Adrenal gland (tissue), 9 donors: ENCODE measurements at regions not wholly inside any gene's neighbourhood (a gene's known extent, or its start where the extent isn't known, plus 50 kb on each side); places are given as distances from the start of the nearest gene placed in this dataset.

Source experiments
- DNase-seq, 7 donors: peaks; one replicate each; pipeline ENCODE4 v3.0.0-alpha.2; 2019 to 2020
- H3K27ac ChIP-seq, 5 donors: fragments of 200-600 bp; sonication (generic) in 4 of 5; 1 replicate in 3 of 5; 2 replicates in 2 of 5; pipeline versions ENCODE4 v1.5.1 to v1.8.0; 2016 to 2020; ENCODE audit warnings: mild to moderate bottlenecking in 1 of 5
- H3K27me3 ChIP-seq: fragments of 200-600 bp; 2 replicates; pipeline ENCODE4 v1.8.0; 2021
- H3K36me3 ChIP-seq, 2 donors: fragments of 200-600 bp; replicated peaks in 1 of 2; 1 replicate in 1 of 2; 2 replicates in 1 of 2; pipeline versions ENCODE4 v1.5.1 to v1.8.0; 2018 to 2022
- H3K4me1 ChIP-seq, 2 donors: fragments of 200-600 bp; replicated peaks in 1 of 2; 1 replicate in 1 of 2; 2 replicates in 1 of 2; pipeline versions ENCODE4 v1.5.1 to v1.8.0; 2018 to 2021
- H3K4me3 ChIP-seq, 4 donors: fragments of 200-600 bp; sonication (generic) in 3 of 4; one replicate each; pipeline ENCODE4 v1.5.1; 2016 to 2018
- H3K9me3 ChIP-seq, 3 donors: fragments of 200-600 bp; sonication (generic) in 1 of 3; replicated peaks in 1 of 3; 1 replicate in 2 of 3; 2 replicates in 1 of 3; pipeline versions ENCODE4 v1.5.1 to v1.8.0; 2016 to 2021
- CTCF ChIP-seq, 6 experiments: fragments of 450-650 bp in 4 of 6; fragments of 200-600 bp in 2 of 6; sonication (generic) in 1 of 6; IDR thresholded peaks; 1 replicate in 5 of 6; 2 replicates in 1 of 6; pipeline versions ENCODE4 v1.5.1 to v1.8.0; 2016 to 2021; ENCODE audit warnings: antibody characterized with exemption in 6 of 6, mild to moderate bottlenecking in 2 of 6, moderate library complexity in 1 of 6
- POLR2A ChIP-seq, 2 donors: fragments of 450-650 bp; IDR thresholded peaks; one replicate each; pipeline ENCODE4 v1.6.1; 2017; ENCODE audit warnings: antibody characterized with exemption in 2 of 2, mild to moderate bottlenecking in 2 of 2, moderate library complexity in 1 of 2
- WGBS, 4 donors: extraction: QIAGEN DNeasy Blood & Tissue Kit in 2 of 4; methylation state at CpG; one replicate each; pipeline versions ENCODE4 v1.1.5 to v1.1.7; 2013 to 2017; 5-methylcytosine and 5-hydroxymethylcytosine counted together
- intact Hi-C, 2 donors: fragments of 100-400 bp; cut with DNase I; formaldehyde crosslinking; loops; one replicate each; pipeline versions ENCODE4 v1.14.1 to v1.15.0; 2022 to 2023
- donor health status: healthy with polysubstance abuse.
- donor health status: Bipolar disorder and iron deficiency.
- donor health status: DM: yes; HTN: yes; CAD: no.
- donor health status: DM: no; HTN: no; CAD: no.
- donor health status: DM: no; HTN: no; CAD: no.

- intact Hi-C loops = no loop called here
- Histone ChIP-seq H3K4me3 (no peak overlapping the region), H3K9me3 (no peaks in the 10 kb centered on the region), H3K27me3 (no peaks in the 10 kb centered on the region), H3K36me3 (no peaks in the 10 kb centered on the region), H3K27ac (no peak overlapping the region), H3K4me1 (no peaks in the 10 kb centered on the region)
- DNase-seq = no peak
- TF ChIP-seq CTCF (IDR thresholded peaks at IDR 0.05) = no peak
- TF ChIP-seq POLR2A (IDR thresholded peaks at IDR 0.05) = no peak
- 81 to 87% (median 83%) methylated on average over 6 of the region's 6 CpGs; no CpG with 5 or more reads in 1 of the 4 donors for WGBS, 4 donors
These were observed 127.6 kb downstream of the EIF4E start for GRCh38 chr4:98801259-98801725.

- Histone ChIP-seq H3K4me1 (no peaks in the 10 kb centered on the region), H3K36me3 (no peaks in the 10 kb centered on the region), H3K27me3 (no peaks in the 10 kb centered on the region), H3K9me3 (no peaks in the 10 kb centered on the region), H3K27ac (no peak overlapping the region), H3K4me3 (no peak overlapping the region)
- no peak for TF ChIP-seq CTCF (IDR thresholded peaks at IDR 0.05)
- intact Hi-C loops = no loop called here
- no peak for DNase-seq
- WGBS, 4 donors = 70 to 76% (median 75%) methylated on average over 7 of the region's 7 CpGs
These were observed 131.9 kb downstream of the EIF4E start for GRCh38 chr4:98796991-98797390.

- H3K27me3 ChIP-seq = no peaks in the 10 kb centered on the region
- no peaks in the 10 kb centered on the region for H3K9me3 ChIP-seq
- H3K36me3 ChIP-seq = no peaks in the 10 kb centered on the region
- no peak for TF ChIP-seq CTCF (IDR thresholded peaks at IDR 0.05)
- TF ChIP-seq POLR2A (IDR thresholded peaks at IDR 0.05) = no peak
- no peak overlapping the region for H3K27ac ChIP-seq
- WGBS, 4 donors = 73 to 82% (median 81%) methylated on average over 3 of the region's 3 CpGs
- H3K4me3 ChIP-seq = no peak overlapping the region
- no peaks in the 10 kb centered on the region for H3K4me1 ChIP-seq
- no peak for DNase-seq
- intact Hi-C loops = no loop called here
These were observed 134.2 kb downstream of the EIF4E start for GRCh38 chr4:98794565-98795205.

- TF ChIP-seq POLR2A (IDR thresholded peaks at IDR 0.05) = no peak
- no peak for TF ChIP-seq CTCF (IDR thresholded peaks at IDR 0.05)
- intact Hi-C loops = no loop called here
These were observed 135.2 kb upstream of the TSPAN5 start for GRCh38 chr4:98793658-98794057.

More at GRCh38 chr4:98793658-98794057, 135.2 kb upstream of the TSPAN5 start:
- H3K4me1 ChIP-seq = no peaks in the 10 kb centered on the region
- no peak for DNase-seq
- no peak overlapping the region for H3K27ac ChIP-seq
- WGBS, 4 donors = 75 to 86% (median 82%) methylated on average over 3 of the region's 3 CpGs
- H3K27me3 ChIP-seq = no peaks in the 10 kb centered on the region
- H3K9me3 ChIP-seq = no peaks in the 10 kb centered on the region
- H3K36me3 ChIP-seq = no peaks in the 10 kb centered on the region
- H3K4me3 ChIP-seq = no peak overlapping the region
